DMS114 treated with DMSO at 0.1 percent for 48 hours (cell line): ENCODE measurements at regions not wholly inside any gene's neighbourhood (a gene's known extent, or its start where the extent isn't known, plus 50 kb on each side); places are given as distances from the start of the nearest gene placed in this dataset.

ENCODE experiments used
- DNase-seq: peaks from one replicate; lab custom pipeline; 2025; ENCODE audit not compliant: unreplicated experiment; lab: John Stamatoyannopoulos, UW

DNA sequence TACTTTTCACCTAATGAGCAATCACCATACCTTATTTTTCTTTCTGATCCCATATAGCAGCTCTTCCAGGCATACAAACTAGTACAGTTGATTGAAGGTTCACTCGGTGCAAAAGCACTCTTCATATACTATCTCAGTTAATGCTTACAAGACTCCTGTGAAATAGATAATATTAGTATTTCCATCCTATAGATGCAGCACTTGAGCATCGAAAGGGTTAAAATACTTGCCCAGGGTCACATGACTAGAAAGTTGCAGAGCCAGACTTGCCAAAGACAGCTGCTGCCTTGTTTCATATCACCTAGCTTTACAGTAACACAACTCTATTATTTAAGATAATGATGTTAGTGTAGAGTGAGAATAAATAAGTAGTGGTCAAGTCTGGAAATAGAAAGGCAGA, 466.0 kb upstream of the TNP1 start:
- DNase-seq, result no peak

DNA sequence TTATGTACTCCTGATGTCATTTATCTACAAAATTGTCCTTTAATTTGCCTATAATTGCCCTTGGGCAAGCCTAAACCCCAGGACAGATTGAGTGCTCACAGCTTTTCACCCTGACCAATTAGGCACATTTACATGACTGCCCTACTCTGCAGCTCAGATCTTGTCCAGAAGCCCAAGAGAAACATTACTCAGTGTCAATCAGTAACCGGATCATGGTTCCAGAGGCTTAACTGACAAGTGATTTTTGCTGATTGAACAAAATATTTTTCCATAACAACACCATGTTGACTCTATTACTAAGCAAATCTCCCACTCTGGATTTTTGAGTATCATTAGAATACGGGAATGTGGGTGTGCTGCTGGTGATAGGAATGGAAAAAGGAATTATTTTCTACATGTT, 465.4 kb upstream of the TNP1 start:
- DNase-seq, result no peak

DNA sequence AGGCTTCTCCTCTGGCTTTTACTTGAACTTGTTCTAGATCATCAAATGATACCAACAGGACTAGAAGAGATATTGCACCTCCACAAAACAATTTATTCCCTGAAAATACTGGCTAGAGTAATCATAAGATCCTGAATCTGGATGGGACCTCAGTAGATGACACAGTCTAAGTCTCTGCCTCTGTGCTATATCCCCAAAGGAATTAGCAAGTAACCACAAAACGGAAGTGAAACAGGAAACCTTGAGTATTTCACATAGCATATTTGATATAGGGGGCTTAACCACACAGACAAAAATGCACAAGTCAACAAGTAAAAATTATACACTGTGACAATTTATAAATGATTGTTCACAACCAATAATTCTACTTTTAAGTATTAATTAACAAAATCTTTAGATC, 456.9 kb upstream of the TNP1 start:
- DNase-seq, result no peak

DNA sequence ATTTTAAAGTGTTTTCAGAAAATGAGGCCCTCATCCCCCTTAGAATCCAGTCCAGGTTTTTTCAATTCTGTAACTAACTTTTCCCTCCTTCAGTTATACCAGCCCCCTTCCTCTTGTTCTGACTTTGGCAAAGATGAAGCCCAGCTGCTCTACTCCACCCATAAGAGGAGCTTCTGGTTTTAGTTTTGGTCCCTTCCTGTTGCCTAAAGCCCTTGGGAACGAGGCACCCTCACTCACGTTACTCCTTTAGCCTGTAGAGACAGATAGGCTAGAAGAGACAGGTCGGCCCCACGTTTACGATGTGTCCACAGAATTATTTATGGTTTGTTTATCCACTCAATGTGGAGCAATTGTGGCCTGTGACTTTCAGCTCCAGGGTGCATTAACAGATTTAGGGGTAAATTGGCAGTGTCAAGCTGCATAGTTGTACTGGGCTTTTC, 454.2 kb upstream of the TNP1 start:
- no peak for DNase-seq

DNA sequence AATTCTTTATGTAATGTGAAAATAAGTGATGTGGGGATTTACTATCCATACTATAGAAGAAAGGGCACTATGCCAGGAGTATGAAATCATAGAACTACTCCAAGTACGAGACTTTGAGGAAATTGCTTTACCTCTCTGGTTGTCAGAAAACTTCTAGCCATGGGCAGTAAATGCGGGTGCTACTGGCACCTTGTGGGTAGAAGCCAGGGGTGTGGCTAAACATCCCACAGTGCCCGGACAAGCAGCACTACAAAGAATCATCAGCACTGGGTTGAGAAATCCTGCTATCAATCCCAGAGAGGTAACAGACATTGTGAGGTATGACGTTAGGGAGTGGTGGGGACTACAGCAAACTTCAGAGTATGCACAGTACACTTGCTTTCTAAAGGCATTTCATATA, 453.5 kb upstream of the TNP1 start:
- no peak for DNase-seq

DNA sequence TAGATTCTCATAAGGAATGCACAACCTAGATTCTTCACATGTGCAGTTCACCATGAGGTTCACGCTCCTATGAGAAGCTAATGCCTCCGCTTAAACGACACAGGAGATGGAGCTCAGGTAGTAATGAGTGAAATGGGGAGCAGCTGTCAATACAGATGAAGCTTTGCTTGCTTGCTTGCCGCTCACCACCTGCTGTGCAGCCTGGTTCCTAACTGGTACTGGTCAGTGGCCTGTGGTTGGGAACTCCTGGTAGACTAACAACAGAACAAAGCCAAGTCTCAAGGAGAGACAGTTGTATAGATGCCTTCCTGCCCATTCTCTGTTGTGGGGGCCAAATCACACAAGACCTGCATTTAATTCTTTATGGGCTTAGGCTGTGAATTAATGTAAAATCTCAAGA, 449.2 kb upstream of the TNP1 start:
- no peak for DNase-seq

DNA sequence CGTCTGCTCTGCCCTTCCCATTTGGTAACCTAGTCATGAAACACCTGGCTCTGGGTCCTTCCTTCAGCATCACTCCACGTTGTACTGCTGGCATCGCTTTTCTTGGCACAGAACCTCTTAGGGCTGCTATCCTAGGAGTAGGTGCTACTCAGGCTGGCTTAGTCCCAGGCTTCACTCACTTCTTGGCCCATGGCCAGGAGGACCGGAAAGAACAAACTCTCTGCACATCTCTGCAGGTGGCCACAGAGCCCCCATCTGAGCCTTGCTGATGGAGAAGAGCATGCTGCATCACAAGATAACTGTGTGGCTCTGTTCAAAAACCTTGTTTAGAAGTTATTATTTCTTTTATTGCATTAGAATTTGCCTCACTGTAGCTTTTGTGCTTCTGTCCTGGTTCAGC, 447.2 kb upstream of the TNP1 start:
- no peak for DNase-seq

DNA sequence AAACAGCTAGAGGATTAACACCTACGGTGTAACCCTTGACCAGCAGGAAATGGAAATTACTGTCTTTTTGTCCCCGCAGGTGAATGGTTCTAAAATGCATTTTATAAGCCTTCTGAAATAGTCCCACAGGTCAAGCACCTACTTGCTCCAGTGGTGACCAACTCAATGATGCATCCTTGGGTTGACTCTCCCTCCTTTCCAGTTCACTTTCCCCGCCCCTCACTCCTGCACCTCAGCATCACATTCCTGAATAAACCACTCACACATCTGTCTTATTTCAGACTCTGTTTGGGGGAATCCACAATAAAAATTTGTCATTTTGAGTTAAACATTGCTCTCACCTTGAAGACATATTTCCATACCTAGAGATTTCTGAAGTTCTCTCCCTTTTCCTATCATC, 446.0 kb upstream of the TNP1 start:
- DNase-seq, result no peak

DNA sequence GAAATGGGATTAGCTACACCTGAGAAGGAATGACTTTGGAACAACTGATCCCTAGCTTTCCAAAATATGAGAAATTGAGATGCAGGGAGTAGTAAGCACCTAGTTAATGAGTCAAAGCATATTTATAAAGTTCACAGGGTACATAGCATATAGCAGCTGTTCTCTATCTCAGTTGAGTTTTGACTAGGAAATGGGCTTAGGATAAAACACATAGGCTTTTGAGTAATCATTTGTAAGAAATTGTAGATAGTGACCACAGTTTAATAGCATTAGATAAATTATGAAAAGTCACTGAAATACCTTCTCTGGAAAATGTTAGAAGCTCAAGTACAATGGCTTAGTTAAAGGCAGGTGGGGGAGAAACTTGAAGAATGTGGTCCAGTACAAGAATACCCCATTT, 444.7 kb upstream of the TNP1 start:
- no peak for DNase-seq

DNA sequence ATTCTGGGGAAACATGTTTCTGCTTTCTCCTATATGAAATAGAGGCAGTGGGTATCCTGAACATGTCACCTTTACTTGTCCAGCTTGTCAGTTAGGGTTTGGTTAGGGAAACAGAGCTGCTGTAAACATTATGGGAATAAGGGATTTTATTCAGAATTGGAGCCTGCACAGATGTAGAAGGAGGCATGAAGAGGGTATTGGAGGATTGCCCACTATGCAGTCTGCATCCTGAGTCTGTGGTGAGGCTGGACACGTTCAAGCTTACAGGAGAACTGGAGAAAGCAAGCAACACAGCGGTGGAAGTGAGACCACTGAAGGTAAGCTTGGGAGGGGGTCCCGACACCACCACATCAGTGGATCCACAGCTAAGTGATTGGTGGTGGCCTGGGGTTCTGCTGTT, 443.0 kb upstream of the TNP1 start:
- no peak for DNase-seq

DNA sequence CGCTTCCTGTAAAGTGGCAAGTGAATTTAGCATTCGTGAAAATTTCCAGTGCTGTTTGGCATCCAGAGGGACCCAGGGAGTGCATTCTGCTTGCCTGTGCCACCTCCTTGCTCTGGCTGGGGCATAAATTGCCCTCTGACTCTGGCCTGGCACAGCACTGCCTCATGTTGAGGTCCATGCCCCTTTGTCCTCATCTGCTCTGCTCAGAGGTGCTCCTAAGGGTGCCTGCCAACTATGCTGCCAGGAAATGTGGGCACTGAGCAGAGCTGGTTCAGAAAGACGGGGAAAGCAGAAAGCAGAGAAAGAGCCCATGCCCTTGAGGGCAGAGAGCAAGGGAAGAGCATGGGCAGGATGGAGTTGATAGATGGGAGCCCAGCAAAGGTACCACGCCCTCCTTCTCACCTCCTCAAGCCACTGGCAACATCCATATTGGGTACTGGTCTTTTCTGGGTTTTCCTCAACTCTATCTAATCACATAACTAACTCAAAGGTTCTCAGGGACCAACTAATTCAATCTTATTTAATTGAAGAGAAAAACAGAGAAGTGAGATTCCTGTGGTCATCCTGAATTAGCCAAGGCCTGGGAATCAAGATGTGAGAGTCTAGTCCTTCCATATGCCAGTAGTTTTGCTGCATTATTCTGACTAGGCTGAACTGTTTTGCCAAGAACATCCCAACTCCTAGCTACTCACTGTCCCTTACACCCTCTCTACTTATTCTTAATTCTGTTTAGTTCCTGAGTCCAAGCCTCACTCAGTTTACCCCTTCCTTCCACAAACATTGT, 441.5 kb upstream of the TNP1 start:
- DNase-seq, result no peak

DNA sequence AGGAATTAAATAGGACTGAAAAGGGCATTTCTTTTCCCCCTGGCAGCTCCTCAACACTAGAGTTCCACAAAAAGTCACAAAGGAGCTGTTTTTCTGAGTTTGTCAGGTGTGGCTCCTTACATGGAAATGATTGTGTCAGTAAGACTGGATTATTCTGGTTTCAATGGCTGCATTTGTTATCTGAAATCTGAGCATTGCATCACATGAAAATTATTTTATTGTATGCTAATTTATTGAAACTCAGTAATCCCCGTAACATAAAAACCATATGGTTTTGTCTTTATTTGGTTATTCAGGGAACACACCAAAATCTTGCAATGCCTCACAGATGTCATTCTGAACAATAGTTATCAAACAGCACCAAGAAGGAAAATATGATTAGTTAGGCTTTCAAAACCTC, 439.7 kb upstream of the TNP1 start:
- no peak for DNase-seq

DNA sequence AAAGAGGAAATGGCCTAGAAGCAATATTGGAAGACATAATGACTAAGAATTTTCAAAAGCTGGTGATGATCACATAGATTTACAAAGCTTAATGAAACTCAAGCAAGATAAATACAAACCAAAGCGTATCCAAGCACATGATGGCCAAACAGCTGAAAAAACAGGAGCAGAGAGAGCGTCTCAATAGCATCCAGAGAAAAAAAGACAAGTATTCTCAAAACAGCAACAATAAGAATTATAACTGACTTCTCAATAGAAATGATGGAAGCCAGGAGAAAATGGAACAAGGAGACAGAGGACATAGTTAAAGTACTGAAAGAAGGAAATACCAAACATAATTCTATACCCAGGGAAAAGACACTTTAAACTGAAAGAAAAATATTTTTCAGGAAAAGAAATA, 437.2 kb upstream of the TNP1 start:
- DNase-seq, result no peak

DNA sequence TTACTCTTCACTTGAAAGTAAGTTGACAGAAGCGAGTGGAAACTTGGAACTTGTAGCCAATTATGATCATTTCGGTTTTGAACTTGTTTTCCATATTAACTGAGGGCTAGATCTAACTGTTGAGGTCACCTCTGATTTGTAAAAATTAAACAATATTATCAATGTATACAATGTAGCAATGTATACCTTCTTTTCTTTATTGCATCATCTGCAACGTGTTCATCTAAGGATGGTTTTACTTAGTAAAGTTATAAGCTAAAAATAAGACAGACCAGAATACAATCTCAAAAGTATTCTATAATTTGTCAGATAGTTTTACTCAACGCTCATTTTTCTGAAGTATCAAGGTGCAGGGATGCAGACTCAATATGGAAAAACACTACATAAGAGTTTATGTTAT, 435.0 kb upstream of the TNP1 start:
- DNase-seq, result no peak

DNA sequence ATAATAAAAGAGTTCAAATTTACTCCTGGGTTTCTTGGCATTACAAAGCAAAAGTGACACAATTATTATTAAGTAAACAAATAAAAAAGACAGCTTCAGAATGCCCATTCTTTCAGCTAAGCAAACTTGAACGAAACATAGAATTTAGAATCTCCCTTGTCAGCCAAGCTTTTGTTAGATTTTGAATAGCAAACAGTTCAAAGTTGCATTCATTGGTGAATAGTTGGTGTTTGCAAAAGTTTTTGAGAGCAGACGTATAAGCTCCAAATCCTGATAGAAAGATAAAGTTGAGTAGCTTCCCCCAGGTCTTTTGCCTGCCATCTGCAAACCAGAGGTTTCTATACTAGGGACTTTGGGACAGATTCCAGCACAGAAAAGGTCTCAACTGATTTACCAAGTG, 434.3 kb upstream of the TNP1 start:
- no peak for DNase-seq

DNA sequence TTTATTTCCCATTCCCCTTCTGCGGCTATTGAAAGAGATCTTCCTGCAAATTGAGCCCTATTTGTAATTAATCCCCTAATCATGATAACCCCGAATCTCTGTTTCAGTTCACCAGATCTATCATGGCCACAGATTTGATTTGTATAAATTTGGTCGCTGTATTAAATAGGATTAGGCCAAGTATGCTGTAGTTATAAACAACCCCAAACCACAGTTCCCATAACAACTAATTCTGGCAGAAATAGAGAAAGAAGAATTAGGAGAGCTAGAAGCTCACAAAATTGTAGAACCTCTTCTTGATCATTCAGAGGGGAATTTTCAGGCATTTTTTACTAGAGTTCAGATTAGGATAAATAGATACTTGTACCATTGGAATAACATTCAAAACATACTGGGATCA, 433.7 kb upstream of the TNP1 start:
- DNase-seq, result no peak

DNA sequence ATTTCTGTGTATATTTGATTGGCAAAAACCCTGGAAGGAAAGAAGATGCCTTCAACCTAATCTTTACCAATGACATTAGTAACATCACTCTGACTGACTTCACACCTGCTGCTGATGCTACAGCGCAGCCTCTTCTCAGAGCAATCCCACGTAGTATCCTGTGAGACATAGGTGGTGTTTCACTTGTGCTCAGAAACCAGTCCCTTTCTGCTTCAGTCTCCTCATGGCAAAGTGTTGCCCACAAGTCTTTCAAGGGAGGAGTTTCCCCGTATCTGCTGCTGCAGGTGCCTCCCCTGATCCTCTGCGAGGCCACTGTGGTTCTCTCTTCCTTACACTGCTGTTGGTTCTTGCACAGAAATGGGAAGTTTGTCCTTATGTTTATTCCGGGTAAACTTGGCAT, 433.2 kb upstream of the TNP1 start:
- DNase-seq, result no peak

DNA sequence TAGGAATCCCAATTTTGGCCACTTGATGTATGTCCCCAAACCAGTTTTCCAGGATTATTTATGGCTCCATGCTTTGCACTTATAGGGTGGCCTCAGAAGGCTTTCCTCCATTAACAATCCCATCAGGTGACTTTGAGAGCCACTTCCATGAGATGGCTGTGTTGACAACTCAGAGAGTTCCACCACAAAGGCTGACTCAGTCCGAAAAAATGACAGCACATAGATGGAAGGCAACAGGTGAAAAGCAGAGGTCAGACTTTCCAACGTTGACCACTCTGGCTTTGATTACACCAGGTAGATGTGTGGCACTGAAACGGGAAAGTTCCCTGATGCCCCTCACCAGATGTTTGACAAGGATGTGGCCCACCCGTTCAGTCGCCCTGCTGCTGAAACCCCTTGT, 431.4 kb upstream of the TNP1 start:
- no peak for DNase-seq

DNA sequence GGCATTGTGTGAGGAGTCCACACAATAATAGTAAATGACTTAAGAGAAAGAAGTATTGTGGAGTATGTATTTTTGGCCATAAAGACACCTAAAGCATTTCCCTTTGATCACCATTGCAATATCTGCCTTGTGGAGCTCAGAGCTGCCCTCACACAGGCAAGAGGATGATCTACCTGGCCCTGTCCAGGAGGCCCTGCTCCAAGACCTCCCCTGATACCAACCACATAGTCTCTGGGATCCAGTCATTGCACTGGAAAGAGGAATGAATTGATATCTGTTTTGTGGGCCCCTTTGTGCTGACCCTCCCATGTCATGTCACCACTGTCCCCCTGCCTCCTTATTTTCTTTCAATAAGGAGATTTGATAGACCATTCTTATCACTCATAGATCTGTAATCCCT, 430.6 kb upstream of the TNP1 start:
- no peak for DNase-seq

DNA sequence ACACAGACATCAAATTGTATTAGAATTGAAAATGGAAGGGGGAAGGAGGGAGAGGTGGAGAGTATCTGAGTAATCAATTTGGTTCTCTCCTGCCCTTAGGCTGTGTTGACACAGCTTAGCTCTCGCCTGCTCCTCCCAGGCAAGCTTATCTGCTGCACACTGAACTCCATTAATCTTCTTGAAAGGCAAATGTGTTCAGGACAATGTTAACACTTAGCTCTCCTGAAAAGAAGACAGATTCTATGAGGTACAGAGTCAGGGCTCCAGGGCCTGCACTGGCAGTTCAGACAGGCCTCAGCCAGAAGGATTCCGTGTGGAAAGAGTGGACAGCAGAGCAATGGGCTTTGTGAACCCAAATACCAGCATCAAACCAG, 430.0 kb upstream of the TNP1 start:
- DNase-seq, result no peak

DNA sequence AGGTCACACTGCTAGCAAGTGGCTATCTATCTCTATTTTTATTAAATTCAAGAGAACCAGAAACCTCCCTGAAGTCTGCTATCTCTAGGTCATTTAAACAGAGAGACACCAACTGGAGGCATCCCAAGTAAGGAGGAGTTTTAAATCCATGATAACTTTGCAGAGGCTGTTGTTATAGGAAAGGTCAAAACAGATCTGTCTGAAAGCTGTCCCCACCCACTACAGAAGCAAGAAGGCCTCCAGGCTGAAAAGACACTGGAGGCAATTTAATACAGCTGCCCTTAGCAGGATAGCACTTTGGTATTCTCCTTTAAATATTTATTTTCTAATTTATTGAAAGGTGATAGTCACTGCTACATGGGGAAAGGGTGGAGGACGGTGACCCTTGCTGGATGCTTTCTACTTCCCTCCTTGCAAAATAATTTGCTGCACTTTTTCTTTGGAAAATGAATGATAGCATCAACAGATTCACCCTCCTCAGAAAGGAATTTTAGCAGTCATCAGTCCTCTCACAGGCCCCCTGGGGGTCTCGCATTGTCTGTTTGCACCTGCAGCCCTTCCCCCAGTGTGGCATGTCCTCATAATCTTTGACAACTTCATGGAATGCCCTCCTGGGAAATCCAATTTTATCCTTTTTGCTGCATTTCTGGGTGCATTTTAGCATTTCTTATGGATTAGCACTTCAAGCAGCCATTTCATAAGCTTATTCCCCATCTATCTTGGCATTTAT, 429.5 kb upstream of the TNP1 start:
- no peak for DNase-seq

DNA sequence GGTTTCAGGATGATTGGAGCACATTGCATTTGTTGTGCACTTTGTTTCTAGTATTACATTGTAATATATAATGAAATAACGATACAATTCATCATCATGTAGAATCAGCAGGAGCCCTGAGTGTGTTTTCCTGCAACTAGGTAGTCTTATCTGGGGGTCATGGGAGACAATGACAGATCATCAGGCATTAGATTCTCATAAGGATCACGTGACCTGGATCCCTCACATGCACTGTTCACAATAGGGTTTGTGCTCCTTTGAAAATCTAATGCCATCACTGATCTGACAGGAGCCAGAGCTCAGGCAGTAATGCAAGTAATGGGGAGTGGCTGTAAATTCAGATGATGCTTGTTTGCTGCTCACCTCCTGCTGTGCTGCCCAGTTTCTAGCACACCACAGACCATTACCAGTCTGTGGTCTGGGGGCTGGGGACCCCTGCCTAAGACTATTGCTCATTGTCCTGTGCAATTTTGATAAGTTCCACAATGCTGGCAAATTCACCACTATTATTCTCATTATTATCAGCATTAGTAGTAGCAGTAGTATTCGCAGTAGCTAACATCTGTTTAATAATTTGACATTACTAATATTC, 428.7 kb upstream of the TNP1 start:
- no peak for DNase-seq

DNA sequence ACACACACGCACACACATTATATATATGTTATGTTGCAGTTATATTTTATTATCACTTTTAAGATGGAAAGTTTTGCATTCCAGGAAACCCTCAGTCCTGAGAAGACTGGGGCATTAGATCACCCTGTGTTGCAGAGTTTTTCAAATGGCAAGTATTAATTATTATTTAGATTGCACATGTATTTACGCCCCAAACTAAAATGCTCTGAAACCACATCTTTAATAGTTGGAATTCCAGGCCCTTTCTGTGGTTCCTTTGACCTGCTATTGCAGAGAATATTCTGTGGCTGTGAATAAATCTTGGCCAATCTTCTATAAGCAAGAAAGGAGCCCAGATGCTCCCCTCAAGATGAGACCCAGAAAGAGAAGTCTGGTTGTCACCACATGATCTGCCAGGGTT, 427.0 kb upstream of the TNP1 start:
- DNase-seq, result no peak
